ENCODE measurements at regions not wholly inside any gene's neighbourhood (a gene's known extent, or its start where the extent isn't known, plus 50 kb on each side); places are given as distances from the start of the nearest gene placed in this dataset.

- TF ChIP-seq ZNF532 (CRISPR knock-in tag; IDR thresholded peaks at IDR 0.05; ENCODE audit: borderline replicate concordance) (no peak), ZNF219 (CRISPR knock-in tag; IDR thresholded peaks at IDR 0.05; ENCODE audit: borderline replicate concordance) (no peak), SMAD4 (CRISPR knock-in tag; IDR thresholded peaks at IDR 0.05) (no peak), RELA (CRISPR knock-in tag; IDR thresholded peaks at IDR 0.05; ENCODE audit: borderline replicate concordance) (no peak), IRF1 (CRISPR knock-in tag; IDR thresholded peaks at IDR 0.05) (no peak)
- TF ChIP-seq, protein P1, sequence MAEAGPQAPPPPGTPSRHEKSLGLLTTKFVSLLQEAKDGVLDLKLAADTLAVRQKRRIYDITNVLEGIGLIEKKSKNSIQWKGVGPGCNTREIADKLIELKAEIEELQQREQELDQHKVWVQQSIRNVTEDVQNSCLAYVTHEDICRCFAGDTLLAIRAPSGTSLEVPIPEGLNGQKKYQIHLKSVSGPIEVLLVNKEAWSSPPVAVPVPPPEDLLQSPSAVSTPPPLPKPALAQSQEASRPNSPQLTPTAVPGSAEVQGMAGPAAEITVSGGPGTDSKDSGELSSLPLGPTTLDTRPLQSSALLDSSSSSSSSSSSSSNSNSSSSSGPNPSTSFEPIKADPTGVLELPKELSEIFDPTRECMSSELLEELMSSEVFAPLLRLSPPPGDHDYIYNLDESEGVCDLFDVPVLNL (CRISPR knock-in tag; IDR thresholded peaks at IDR 0.05; ENCODE audit: borderline replicate concordance, low read depth) = no peak
- TF ChIP-seq, protein P2, sequence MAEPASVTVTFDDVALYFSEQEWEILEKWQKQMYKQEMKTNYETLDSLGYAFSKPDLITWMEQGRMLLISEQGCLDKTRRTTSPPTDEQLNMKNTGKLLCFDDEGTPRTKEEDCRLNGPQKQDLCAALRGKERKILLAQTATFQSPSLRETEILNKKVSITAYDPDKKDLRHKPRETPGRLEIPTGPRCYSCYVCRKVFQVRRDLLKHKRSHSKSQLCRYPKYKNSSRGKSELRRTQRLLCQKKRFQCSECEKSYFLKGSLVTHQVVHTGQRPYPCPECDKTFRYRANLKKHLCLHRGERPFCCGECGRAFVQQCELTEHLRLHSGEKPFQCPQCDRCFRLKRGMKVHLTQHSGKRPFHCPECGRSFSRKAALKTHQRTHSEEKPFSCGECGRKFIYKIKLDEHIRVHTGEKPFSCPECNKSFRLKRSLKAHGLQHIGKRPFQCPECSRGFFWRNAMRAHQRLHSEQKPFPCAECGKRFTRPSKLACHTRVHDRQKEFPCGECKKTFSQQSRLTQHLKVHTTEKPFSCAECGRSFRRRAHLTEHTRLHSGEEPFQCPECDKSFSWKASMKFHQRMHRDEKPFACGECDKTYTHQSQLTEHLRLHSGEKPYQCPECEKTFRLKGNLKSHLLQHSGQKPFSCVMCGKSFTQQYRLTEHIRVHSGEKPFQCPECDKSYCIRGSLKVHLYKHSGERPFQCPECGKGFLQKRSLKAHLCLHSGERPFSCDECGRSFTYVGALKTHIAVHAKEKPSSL (CRISPR knock-in tag; conservative IDR thresholded peaks at IDR 0.05) = no peak
- TF ChIP-seq, protein P3, sequence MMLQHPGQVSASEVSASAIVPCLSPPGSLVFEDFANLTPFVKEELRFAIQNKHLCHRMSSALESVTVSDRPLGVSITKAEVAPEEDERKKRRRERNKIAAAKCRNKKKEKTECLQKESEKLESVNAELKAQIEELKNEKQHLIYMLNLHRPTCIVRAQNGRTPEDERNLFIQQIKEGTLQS (CRISPR knock-in tag; conservative IDR thresholded peaks at IDR 0.05) = no peak
Observed at GRCh38 chr17:71149607-71150006, 971.2 kb upstream of the SOX9 start (continued).

- POLR2A ChIA-PET = no interaction called here
Observed at GRCh38 chr17:71157297-71157696, 963.5 kb upstream of the SOX9 start.

GRCh38 chr17:71158437-71158836 is 962.4 kb upstream of the SOX9 start:
- ChIA-PET POLR2A (no interaction called here), CTCF (no interaction called here)
- DNase-seq (ENCODE audit: low spot score) (no peak), ATAC-seq (no peak)
- TF ChIP-seq SMAD3 (CRISPR knock-in tag; IDR thresholded peaks at IDR 0.05; ENCODE audit: borderline replicate concordance) = no peak
- no peak for TF ChIP-seq KAT7 (CRISPR knock-in tag; IDR thresholded peaks at IDR 0.05; ENCODE audit: borderline replicate concordance)
- TF ChIP-seq, protein P4, sequence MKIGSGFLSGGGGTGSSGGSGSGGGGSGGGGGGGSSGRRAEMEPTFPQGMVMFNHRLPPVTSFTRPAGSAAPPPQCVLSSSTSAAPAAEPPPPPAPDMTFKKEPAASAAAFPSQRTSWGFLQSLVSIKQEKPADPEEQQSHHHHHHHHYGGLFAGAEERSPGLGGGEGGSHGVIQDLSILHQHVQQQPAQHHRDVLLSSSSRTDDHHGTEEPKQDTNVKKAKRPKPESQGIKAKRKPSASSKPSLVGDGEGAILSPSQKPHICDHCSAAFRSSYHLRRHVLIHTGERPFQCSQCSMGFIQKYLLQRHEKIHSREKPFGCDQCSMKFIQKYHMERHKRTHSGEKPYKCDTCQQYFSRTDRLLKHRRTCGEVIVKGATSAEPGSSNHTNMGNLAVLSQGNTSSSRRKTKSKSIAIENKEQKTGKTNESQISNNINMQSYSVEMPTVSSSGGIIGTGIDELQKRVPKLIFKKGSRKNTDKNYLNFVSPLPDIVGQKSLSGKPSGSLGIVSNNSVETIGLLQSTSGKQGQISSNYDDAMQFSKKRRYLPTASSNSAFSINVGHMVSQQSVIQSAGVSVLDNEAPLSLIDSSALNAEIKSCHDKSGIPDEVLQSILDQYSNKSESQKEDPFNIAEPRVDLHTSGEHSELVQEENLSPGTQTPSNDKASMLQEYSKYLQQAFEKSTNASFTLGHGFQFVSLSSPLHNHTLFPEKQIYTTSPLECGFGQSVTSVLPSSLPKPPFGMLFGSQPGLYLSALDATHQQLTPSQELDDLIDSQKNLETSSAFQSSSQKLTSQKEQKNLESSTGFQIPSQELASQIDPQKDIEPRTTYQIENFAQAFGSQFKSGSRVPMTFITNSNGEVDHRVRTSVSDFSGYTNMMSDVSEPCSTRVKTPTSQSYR (CRISPR knock-in tag; IDR thresholded peaks at IDR 0.05) = no peak
- no peak for TF ChIP-seq ZNF232 (CRISPR knock-in tag; IDR thresholded peaks at IDR 0.05)
- Mint-ChIP-seq H3K27me3 (ENCODE audit: low read depth) (no peaks in the 10 kb centered on the region), H3K9me3 (no peaks in the 10 kb centered on the region), H3K4me3 (no peak overlapping the region), H3K36me3 (no peaks in the 10 kb centered on the region), H3K4me1 (peaks cover 6% of the 10 kb centered on the region; the same call in 1 of the 2 replicates), H3K27ac (no peak overlapping the region)

More at GRCh38 chr17:71157297-71157696, 963.5 kb upstream of the SOX9 start:
- Mint-ChIP-seq H3K27me3 (ENCODE audit: low read depth) (no peaks in the 10 kb centered on the region), H3K27ac (no peak overlapping the region), H3K36me3 (no peaks in the 10 kb centered on the region), H3K4me3 (no peak overlapping the region), H3K9me3 (no peaks in the 10 kb centered on the region), H3K4me1 (peaks cover 6% of the 10 kb centered on the region; the same call in 1 of the 2 replicates)
- DNase-seq (ENCODE audit: low spot score) (no peak), ATAC-seq (no peak)
- TF ChIP-seq JAZF1 (CRISPR knock-in tag; IDR thresholded peaks at IDR 0.05) (no peak), GRHL2 (CRISPR knock-in tag; IDR thresholded peaks at IDR 0.05; ENCODE audit: insufficient replicate concordance, severe bottlenecking) (no peak), MYBL2 (CRISPR knock-in tag; IDR thresholded peaks at IDR 0.05) (no peak)
- CTCF ChIA-PET = no interaction called here
